Vagina (tissue), 2 donors: ENCODE measurements at regions not wholly inside any gene's neighbourhood (a gene's known extent, or its start where the extent isn't known, plus 50 kb on each side); places are given as distances from the start of the nearest gene placed in this dataset.

Source experiments
- POLR2A ChIP-seq, 2 donors: fragments of 450-650 bp; IDR thresholded peaks; one replicate each; pipeline ENCODE4 v1.6.1; 2017; ENCODE audit warnings: antibody characterized with exemption in 2 of 2, mild to moderate bottlenecking in 2 of 2, moderate library complexity in 2 of 2
- TF ChIP-seq, protein P1 (sequence below), 3 experiments: fragments of 450-650 bp in 2 of 3; fragments of 200-600 bp in 1 of 3; sonication (generic) in 1 of 3; IDR thresholded peaks; one replicate each; pipeline ENCODE4 v1.5.1; 2017 to 2019; ENCODE audit warnings: antibody characterized with exemption in 3 of 3, mild to moderate bottlenecking in 2 of 3, moderate library complexity in 2 of 3

DNA sequence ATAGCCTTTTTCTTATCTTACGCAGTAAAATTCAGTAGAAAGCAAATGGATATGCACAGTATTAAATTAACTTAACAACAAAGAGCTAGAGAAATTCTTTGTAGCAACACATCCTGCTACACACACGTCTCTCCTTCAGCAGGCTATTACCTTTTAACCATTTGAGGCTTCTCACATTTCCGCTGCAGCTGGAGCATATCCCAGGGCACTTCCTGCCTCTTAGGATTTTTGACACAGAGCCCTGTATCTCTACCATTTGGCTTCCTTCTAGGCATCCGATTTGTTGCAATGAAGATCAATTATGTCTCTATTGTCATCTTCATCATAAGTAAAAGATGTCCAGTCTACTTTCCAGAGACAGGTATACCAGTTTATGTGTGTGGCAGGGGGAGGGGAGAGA is 292.4 kb upstream of the CBLB start:
- no peak for TF ChIP-seq POLR2A (IDR thresholded peaks at IDR 0.05)
- TF ChIP-seq, protein P1, sequence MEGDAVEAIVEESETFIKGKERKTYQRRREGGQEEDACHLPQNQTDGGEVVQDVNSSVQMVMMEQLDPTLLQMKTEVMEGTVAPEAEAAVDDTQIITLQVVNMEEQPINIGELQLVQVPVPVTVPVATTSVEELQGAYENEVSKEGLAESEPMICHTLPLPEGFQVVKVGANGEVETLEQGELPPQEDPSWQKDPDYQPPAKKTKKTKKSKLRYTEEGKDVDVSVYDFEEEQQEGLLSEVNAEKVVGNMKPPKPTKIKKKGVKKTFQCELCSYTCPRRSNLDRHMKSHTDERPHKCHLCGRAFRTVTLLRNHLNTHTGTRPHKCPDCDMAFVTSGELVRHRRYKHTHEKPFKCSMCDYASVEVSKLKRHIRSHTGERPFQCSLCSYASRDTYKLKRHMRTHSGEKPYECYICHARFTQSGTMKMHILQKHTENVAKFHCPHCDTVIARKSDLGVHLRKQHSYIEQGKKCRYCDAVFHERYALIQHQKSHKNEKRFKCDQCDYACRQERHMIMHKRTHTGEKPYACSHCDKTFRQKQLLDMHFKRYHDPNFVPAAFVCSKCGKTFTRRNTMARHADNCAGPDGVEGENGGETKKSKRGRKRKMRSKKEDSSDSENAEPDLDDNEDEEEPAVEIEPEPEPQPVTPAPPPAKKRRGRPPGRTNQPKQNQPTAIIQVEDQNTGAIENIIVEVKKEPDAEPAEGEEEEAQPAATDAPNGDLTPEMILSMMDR (IDR thresholded peaks at IDR 0.05): no peak
